GM21526 (cell line): ENCODE measurements at regions not wholly inside any gene's neighbourhood (a gene's known extent, or its start where the extent isn't known, plus 50 kb on each side); places are given as distances from the start of the nearest gene placed in this dataset.
"Not testable (repeated sequence)": the region's sequence is repeated elsewhere in the genome, so short reads cannot be mapped to it uniquely, and the experiment has no call there.

Experiments
- ATAC-seq: cut with Tn5 transposase; IDR thresholded peaks from one replicate; pipeline ENCODE4 v1.9.1; 2021; ENCODE audit warnings: moderate library complexity; ENCODE audit not compliant: unreplicated experiment, low FRiP score

- not testable (repeated sequence) for ATAC-seq
Measured at GRCh38 chr16:21513812-21514473, 85.4 kb upstream of the METTL9 start.

- ATAC-seq, result not testable (repeated sequence)
Measured at GRCh38 chr16:21514474-21514840, 84.9 kb upstream of the METTL9 start.

DNA sequence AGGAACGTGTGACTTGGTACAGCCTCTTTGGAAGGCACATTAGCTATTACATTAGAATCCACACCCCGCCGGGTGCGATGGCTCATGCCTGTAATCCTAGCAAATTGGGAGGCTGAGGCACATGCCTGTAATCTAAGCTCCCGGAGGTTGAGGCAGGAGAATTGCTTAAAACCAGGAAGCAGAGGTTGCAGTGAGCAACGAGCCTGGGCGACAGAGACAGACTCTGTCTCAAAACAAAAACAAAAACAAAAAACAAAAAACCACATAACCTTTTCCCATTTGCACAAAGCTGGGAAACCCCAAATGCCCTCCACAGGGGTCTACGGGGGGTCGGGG, 82.7 kb upstream of the METTL9 start:
- ATAC-seq, result not testable (repeated sequence)

DNA sequence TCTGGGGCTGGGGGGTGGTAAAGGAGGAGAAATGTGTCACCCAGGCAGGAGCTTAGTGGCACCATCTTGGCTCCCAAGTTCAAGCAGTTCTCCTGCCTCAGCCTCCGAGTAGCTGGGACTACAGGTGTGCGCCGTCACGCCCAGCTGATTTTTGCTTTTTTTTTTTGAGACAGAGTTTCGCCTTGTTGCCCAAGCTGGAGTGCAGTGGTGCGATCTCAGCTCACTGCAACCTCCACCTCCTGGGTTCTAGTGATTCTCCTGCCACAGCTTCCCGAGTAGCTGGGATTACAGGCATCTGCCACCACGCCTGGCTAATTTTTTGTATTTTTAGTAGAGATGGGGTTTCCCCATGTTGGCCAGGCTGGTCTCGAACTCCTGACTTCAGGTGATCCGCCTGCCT, 82.1 kb upstream of the METTL9 start:
- ATAC-seq, result not testable (repeated sequence)

- ATAC-seq, result peak; percentile 2
Measured at GRCh38 chr16:21519361-21520133, 79.8 kb upstream of the METTL9 start.

DNA sequence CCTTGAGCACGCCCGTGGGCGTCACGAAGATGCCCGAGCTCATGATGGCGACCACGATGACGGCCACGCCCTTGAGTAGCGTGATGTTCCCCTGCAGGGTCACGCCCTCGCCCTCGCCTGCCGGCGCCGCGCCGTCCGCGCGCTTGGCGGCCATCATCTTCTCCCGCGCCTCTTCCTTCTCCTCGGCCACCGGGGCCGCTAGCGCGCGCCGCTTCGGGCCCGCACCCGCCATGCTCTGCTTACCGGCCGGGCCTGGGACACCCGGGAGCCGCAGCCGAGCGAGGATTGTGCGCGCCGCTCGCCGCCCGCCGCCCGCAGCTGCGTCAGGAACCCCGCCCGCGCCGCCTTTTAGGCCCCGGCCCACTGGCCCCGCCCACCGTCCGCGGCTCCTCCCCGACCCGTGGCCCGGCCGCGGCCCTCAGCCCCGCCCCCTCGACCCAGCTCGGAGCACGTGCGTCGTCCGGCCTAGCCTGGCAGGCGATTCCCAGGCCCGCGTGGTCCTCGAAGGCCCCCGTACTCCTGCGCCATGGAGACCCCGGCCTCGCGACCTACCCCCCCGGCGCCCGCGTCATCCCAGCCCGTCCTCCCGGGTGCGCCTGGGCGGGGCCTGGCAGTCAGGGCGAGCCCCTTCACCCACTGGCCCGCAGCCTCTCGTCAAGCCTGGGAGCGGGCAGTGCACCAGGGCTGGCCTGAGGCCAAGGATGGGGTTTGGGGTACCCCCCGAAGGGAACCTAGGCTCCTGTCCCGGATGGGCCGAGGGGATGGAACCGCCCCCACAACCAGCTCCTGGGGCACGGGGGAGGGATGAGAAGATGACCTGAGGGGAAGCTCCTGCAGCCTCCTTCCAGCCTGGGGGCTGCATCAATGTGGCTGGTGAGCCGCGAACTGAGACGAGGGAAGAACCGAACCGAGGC, 79.0 kb upstream of the METTL9 start:
- peak; percentile 52 for ATAC-seq

- ATAC-seq, result not testable (repeated sequence)
Measured at GRCh38 chr16:21521048-21521389, 78.4 kb upstream of the METTL9 start.

GRCh38 chr16:21521390-21522143, 77.8 kb upstream of the METTL9 start:
- not testable (repeated sequence) for ATAC-seq

- ATAC-seq, result not testable (repeated sequence)
Measured at GRCh38 chr16:21522846-21523245, 76.5 kb upstream of the METTL9 start.

GRCh38 chr16:21523411-21524067, 75.8 kb upstream of the METTL9 start:
- no peak for ATAC-seq

DNA sequence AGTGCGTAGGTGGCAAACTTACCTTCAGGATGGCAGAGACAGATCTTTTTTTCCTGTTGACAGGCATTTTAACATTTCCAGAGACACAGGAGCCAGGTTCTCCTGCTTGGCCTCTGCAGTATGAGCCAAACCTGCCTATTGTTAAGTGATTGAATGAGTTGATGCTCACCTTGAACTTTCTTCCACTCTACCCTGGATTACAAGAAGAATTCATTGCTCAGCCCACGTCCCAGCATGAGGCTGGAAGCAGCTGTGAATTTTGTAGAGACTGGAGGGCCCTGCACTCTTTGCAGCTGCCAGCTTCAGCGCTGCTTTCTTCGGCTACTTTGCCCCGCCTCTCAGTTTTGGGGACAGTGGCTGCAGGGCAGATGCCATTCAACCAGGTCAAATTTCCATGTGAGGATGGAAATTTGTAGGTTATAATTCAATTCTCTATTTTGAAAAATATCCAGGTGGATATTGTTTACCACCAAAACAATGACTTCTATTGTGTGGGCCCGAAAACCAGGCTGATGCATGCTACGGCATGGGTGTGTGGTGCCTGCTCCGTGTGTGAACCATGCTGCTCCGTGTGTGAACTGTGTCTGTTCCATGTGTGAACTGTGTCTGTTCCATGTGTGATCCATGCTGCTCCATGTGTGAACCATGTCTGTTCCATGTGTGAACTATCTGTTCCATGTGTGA, 75.2 kb upstream of the METTL9 start:
- no peak for ATAC-seq

- ATAC-seq, result not testable (repeated sequence)
Measured at GRCh38 chr16:21524752-21525028, 74.7 kb upstream of the METTL9 start.

GRCh38 chr16:21525029-21525895, 74.1 kb upstream of the METTL9 start:
- not testable (repeated sequence) for ATAC-seq

GRCh38 chr16:21525956-21526922, 73.1 kb upstream of the METTL9 start:
- not testable (repeated sequence) for ATAC-seq

GRCh38 chr16:21526923-21527807, 72.2 kb upstream of the METTL9 start:
- no peak for ATAC-seq

- ATAC-seq, result not testable (repeated sequence)
Measured at GRCh38 chr16:21529060-21529658, 70.2 kb upstream of the METTL9 start.
